HCT116 (cell line): ENCODE measurements at regions not wholly inside any gene's neighbourhood (a gene's known extent, or its start where the extent isn't known, plus 50 kb on each side); places are given as distances from the start of the nearest gene placed in this dataset.

Experiments used
- ATAC-seq: fragments of 200-7000 bp; cut with Tn5 transposase; 2 replicates; pipeline ENCODE4 v1.9.1; 2020; ENCODE audit warnings: mild to moderate bottlenecking, moderate library complexity
- BruUV-seq: library from RNA; stranded (reverse); fragments of 400-500 nt; replicated peaks from 2 replicates; lab custom pipeline; 2021; lab: Mats Ljungman, UMichigan
- CTCF ChIA-PET: fragments of 300-600 bp; sonication (Branson Sonifier 250); formaldehyde crosslinking; loops from one replicate; lab custom pipeline; 2021; ENCODE audit warnings: antibody characterized with exemption; lab: Charles Lee
- POLR2A ChIA-PET: fragments of 300-600, 350-600 bp; sonication (Branson Sonifier 250); formaldehyde crosslinking; loops from one replicate; lab custom pipeline; 2021; ENCODE audit warnings: antibody characterized with exemption; lab: Charles Lee
- RAD21 ChIA-PET, 2 experiments: fragments of 300-600 bp; sonication (Branson Sonifier 250); formaldehyde crosslinking; loops; one replicate each; lab custom pipeline; 2023; ENCODE audit warnings: low total read pairs in 2 of 2; ENCODE audit not compliant: uncharacterized antibody in 2 of 2, unreplicated experiment in 2 of 2, low non-redundant PET in 1 of 2; lab: Charles Lee
- DNase-seq: peaks from one replicate; pipeline ENCODE4 v3.0.0-alpha.2; 2010; ENCODE audit warnings: low read depth, low spot score
- H2AFZ ChIP-seq: fragments of 200-600 bp; shearing (Covaris generic), sonication (generic); 2 replicates; pipeline ENCODE4 v1.6.1; 2017; ENCODE audit warnings: low read depth, mixed run types, mixed read lengths, antibody characterized with exemption, low read length; ENCODE audit not compliant: poor library complexity, severe bottlenecking
- H3K27ac ChIP-seq: 2 replicates; pipeline ENCODE4 v1.5.1; 2012; ENCODE audit warnings: low read depth, low read length
- H3K27me3 ChIP-seq: fragments of 200-600 bp; sonication (generic); 2 replicates; pipeline ENCODE4 v1.6.1; 2016; ENCODE audit warnings: mixed run types, low read length, mixed read lengths; ENCODE audit not compliant: insufficient read depth
- H3K36me3 ChIP-seq, 2 experiments: fragments of 200-500 bp in 1 of 2; fragments of 200-600 bp in 1 of 2; sonication (Bioruptor generic) in 1 of 2; sonication (generic) in 1 of 2; 2 replicates each; pipeline versions ENCODE4 v1.5.1 to v1.6.1; 2014 to 2016; ENCODE audit warnings: low read length in 2 of 2, inconsistent platforms in 1 of 2, mixed read lengths in 1 of 2, mixed run types in 1 of 2; ENCODE audit not compliant: insufficient read depth in 2 of 2, control insufficient read depth in 1 of 2
- H3K4me1 ChIP-seq, 2 experiments: fragments of 200-600 bp in 1 of 2; sonication (generic) in 1 of 2; 2 replicates each; pipeline versions ENCODE4 v1.5.1 to v1.6.1; 2012 to 2017; ENCODE audit warnings: low read length in 2 of 2, inconsistent platforms in 1 of 2, mild to moderate bottlenecking in 1 of 2, mixed read lengths in 1 of 2, mixed run types in 1 of 2, moderate library complexity in 1 of 2; ENCODE audit not compliant: insufficient read depth in 2 of 2, control insufficient read depth in 1 of 2
- H3K4me2 ChIP-seq: fragments of 200-600 bp; sonication (generic); 2 replicates; pipeline ENCODE4 v1.6.1; 2017; ENCODE audit warnings: mixed run types, low read length, mixed read lengths
- H3K4me3 ChIP-seq, 2 experiments: fragments of 200-600 bp in 1 of 2; sonication (generic) in 1 of 2; replicated peaks in 1 of 2; 2 replicates each; pipeline ENCODE4 v1.5.1; 2011 to 2016; ENCODE audit warnings: low read length in 2 of 2, control low read depth in 1 of 2, low read depth in 1 of 2, mild to moderate bottlenecking in 1 of 2, mixed read lengths in 1 of 2, mixed run types in 1 of 2
- H3K79me2 ChIP-seq: fragments of 200-600 bp; sonication (generic); 2 replicates; pipeline ENCODE4 v1.6.1; 2017; ENCODE audit warnings: mild to moderate bottlenecking, mixed run types, low read length, moderate library complexity, mixed read lengths; ENCODE audit not compliant: insufficient read depth
- H3K9ac ChIP-seq: fragments of 200-600 bp; sonication (generic); 2 replicates; pipeline ENCODE4 v1.6.1; 2016; ENCODE audit warnings: low read length, mixed read lengths
- H3K9me2 ChIP-seq: fragments of 200-600 bp; sonication (generic), shearing (Covaris generic); 2 replicates; pipeline ENCODE4 v1.6.1; 2017; ENCODE audit warnings: mixed run types, mild to moderate bottlenecking, moderate library complexity; ENCODE audit not compliant: insufficient read depth
- H3K9me3 ChIP-seq, 2 experiments: fragments of 200-500 bp in 1 of 2; fragments of 200-600 bp in 1 of 2; sonication (Bioruptor generic) in 1 of 2; sonication (generic) in 1 of 2; 2 replicates each; pipeline ENCODE4 v1.6.1; 2014 to 2017; ENCODE audit warnings: low read length in 2 of 2, mixed read lengths in 2 of 2, inconsistent platforms in 1 of 2, low read depth in 1 of 2, mild to moderate bottlenecking in 1 of 2, mixed run types in 1 of 2, moderate library complexity in 1 of 2; ENCODE audit not compliant: control insufficient read depth in 1 of 2, insufficient read depth in 1 of 2
- H4K20me1 ChIP-seq: fragments of 200-600 bp; sonication (generic), shearing (Covaris generic); 2 replicates; pipeline ENCODE4 v1.6.1; 2017; ENCODE audit warnings: mixed run types, mild to moderate bottlenecking, moderate library complexity; ENCODE audit not compliant: insufficient read depth
- CBX3 ChIP-seq: IDR thresholded peaks from 2 replicates; pipeline ENCODE4 v1.6.1; 2012; ENCODE audit warnings: low read depth
- CEBPB ChIP-seq: IDR thresholded peaks from 2 replicates; pipeline ENCODE4 v1.6.1; 2012; ENCODE audit warnings: low read depth
- EGR1 ChIP-seq: IDR thresholded peaks from 2 replicates; pipeline ENCODE4 v1.6.1; 2012; ENCODE audit warnings: low read depth
- ELF1 ChIP-seq: IDR thresholded peaks from 2 replicates; pipeline ENCODE4 v1.6.1; 2012; ENCODE audit warnings: low read depth, borderline replicate concordance
- EZH2 ChIP-seq: fragments of 200-600 bp; sonication (generic); IDR thresholded peaks from 2 replicates; pipeline ENCODE4 v1.6.1; 2017; ENCODE audit warnings: antibody characterized with exemption, mixed run types
- EZH2phosphoT487 ChIP-seq: fragments of 200-600 bp; IDR thresholded peaks from 2 replicates; pipeline ENCODE4 v1.6.1; 2018; ENCODE audit warnings: antibody characterized with exemption, borderline replicate concordance
- FOSL1 ChIP-seq: IDR thresholded peaks from 2 replicates; pipeline ENCODE4 v1.6.1; 2012; ENCODE audit warnings: low read depth
- POLR2AphosphoS5 ChIP-seq: IDR thresholded peaks from 2 replicates; pipeline ENCODE4 v1.6.1; 2011; ENCODE audit warnings: mild to moderate bottlenecking, low read depth, low read length, moderate library complexity
- SIN3A ChIP-seq: IDR thresholded peaks from 2 replicates; pipeline ENCODE4 v1.6.1; 2012; ENCODE audit warnings: low read depth
- SP1 ChIP-seq: IDR thresholded peaks from 2 replicates; pipeline ENCODE4 v1.6.1; 2012; ENCODE audit warnings: low read depth
- SRF ChIP-seq: IDR thresholded peaks from 2 replicates; pipeline ENCODE4 v1.6.1; 2012; ENCODE audit warnings: low read depth
- ZFX ChIP-seq: fragments of 450-650 bp; IDR thresholded peaks from 2 replicates; pipeline ENCODE4 v1.6.1; 2017
- intact Hi-C: fragments of 100-400 bp; cut with micrococcal nuclease; formaldehyde crosslinking; loops from 2 replicates; pipeline ENCODE4 v1.10.0; 2022
- TF ChIP-seq, protein P1 (sequence below): IDR thresholded peaks from 2 replicates; pipeline ENCODE4 v1.6.1; 2012
- TF ChIP-seq, protein P2 (sequence below): IDR thresholded peaks from 2 replicates; pipeline ENCODE4 v1.6.1; 2012; ENCODE audit warnings: low read depth

DNA sequence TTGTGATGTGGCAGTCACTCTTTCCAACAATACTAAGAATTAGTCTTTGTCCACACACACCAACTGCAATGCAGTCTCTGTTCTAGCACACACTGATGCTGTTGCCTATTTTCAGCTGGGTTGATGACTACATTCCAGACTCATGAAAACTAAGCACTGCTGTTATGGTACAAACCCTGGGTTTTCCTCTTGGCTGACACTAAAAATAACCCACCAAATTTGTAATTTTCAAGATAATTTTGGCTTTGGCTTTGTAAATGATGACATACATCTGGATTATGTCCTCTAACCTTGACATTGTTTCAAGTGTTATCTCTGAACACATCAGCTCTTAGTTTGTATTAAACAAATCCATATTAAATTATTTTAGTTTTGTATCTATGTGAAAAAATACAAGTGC is 444.8 kb downstream of the PTPRC start:
- no peak for ATAC-seq
- Histone ChIP-seq H2AFZ (no peak overlapping the region), H3K36me3 (no peaks in the 10 kb centered on the region), H3K27ac (no peak overlapping the region), H4K20me1 (no peaks in the 10 kb centered on the region), H3K9ac (no peak overlapping the region), H3K79me2 (no peaks in the 10 kb centered on the region), H3K9me3 (no peaks in the 10 kb centered on the region), H3K9me2 (no peaks in the 10 kb centered on the region), H3K4me2 (no peak overlapping the region), H3K4me1 (no peaks in the 10 kb centered on the region), H3K27me3 (no peaks in the 10 kb centered on the region), H3K4me3 (no peak overlapping the region)
- RAD21 ChIA-PET, result no interaction called here
- TF ChIP-seq EZH2phosphoT487 (no peak), CEBPB (no peak), ZFX (no peak), EZH2 (no peak), ELF1 (no peak), FOSL1 (no peak), SP1 (no peak), POLR2AphosphoS5 (no peak), CBX3 (no peak), SIN3A (no peak), EGR1 (no peak), SRF (no peak)
- TF ChIP-seq, protein P1, sequence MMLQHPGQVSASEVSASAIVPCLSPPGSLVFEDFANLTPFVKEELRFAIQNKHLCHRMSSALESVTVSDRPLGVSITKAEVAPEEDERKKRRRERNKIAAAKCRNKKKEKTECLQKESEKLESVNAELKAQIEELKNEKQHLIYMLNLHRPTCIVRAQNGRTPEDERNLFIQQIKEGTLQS, result no peak
- TF ChIP-seq, protein P2, sequence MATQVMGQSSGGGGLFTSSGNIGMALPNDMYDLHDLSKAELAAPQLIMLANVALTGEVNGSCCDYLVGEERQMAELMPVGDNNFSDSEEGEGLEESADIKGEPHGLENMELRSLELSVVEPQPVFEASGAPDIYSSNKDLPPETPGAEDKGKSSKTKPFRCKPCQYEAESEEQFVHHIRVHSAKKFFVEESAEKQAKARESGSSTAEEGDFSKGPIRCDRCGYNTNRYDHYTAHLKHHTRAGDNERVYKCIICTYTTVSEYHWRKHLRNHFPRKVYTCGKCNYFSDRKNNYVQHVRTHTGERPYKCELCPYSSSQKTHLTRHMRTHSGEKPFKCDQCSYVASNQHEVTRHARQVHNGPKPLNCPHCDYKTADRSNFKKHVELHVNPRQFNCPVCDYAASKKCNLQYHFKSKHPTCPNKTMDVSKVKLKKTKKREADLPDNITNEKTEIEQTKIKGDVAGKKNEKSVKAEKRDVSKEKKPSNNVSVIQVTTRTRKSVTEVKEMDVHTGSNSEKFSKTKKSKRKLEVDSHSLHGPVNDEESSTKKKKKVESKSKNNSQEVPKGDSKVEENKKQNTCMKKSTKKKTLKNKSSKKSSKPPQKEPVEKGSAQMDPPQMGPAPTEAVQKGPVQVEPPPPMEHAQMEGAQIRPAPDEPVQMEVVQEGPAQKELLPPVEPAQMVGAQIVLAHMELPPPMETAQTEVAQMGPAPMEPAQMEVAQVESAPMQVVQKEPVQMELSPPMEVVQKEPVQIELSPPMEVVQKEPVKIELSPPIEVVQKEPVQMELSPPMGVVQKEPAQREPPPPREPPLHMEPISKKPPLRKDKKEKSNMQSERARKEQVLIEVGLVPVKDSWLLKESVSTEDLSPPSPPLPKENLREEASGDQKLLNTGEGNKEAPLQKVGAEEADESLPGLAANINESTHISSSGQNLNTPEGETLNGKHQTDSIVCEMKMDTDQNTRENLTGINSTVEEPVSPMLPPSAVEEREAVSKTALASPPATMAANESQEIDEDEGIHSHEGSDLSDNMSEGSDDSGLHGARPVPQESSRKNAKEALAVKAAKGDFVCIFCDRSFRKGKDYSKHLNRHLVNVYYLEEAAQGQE, result no peak
- no peak for DNase-seq
- BruUV-seq, result no TSS peak
- CTCF ChIA-PET, result interaction anchor here (1.2 kb wide), 1 partner anchor 29 kb away, joined by 3 read pairs; no protein-coding TSS in a partner anchor
- POLR2A ChIA-PET, result interaction anchor here (0.7 to 0.8 kb wide), 2 partner anchors 90 to 147 kb away, joined by 3 read pairs; no protein-coding TSS in a partner anchor
- intact Hi-C loops, result no loop called here
